Ishikawa (cell line): ENCODE measurements at regions not wholly inside any gene's neighbourhood (a gene's known extent, or its start where the extent isn't known, plus 50 kb on each side); places are given as distances from the start of the nearest gene placed in this dataset.

Source experiments
- CEBPB ChIP-seq: IDR thresholded peaks from 2 replicates; pipeline ENCODE4 v1.6.1; 2012
- CREB1 ChIP-seq: IDR thresholded peaks from 2 replicates; pipeline ENCODE4 v1.6.1; 2012; ENCODE audit warnings: low read depth
- EGR1 ChIP-seq: IDR thresholded peaks from 2 replicates; pipeline ENCODE4 v1.6.1; 2012
- EP300 ChIP-seq: IDR thresholded peaks from 2 replicates; pipeline ENCODE4 v1.6.1; 2012; ENCODE audit warnings: borderline replicate concordance
- FOXM1 ChIP-seq: IDR thresholded peaks from 2 replicates; pipeline ENCODE4 v1.6.1; 2012; ENCODE audit warnings: low read depth, borderline replicate concordance
- MAX ChIP-seq: IDR thresholded peaks from 2 replicates; pipeline ENCODE4 v1.6.1; 2012
- NFIC ChIP-seq: IDR thresholded peaks from 2 replicates; pipeline ENCODE4 v1.6.1; 2012
- RAD21 ChIP-seq: IDR thresholded peaks from 2 replicates; pipeline ENCODE4 v1.6.1; 2012; ENCODE audit warnings: low read depth
- REST ChIP-seq: IDR thresholded peaks from 2 replicates; pipeline ENCODE4 v1.6.1; 2012; ENCODE audit warnings: low read depth, mild to moderate bottlenecking
- TAF1 ChIP-seq: IDR thresholded peaks from 2 replicates; pipeline ENCODE4 v1.6.1; 2012; ENCODE audit warnings: low read depth, mild to moderate bottlenecking
- TCF12 ChIP-seq: IDR thresholded peaks from 2 replicates; pipeline ENCODE4 v1.6.1; 2012; ENCODE audit warnings: low read depth
- TEAD4 ChIP-seq: IDR thresholded peaks from 2 replicates; pipeline ENCODE4 v1.6.1; 2012
- USF1 ChIP-seq: IDR thresholded peaks from 2 replicates; pipeline ENCODE4 v1.6.1; 2012
- YY1 ChIP-seq: IDR thresholded peaks from 2 replicates; pipeline ENCODE4 v1.6.1; 2012; ENCODE audit warnings: low read depth
- ZBTB7A ChIP-seq: IDR thresholded peaks from 2 replicates; pipeline ENCODE4 v1.6.1; 2012; ENCODE audit warnings: low read depth

- no peak for TF ChIP-seq REST
- TF ChIP-seq TEAD4: no peak
- no peak for TF ChIP-seq EP300
- no peak for TF ChIP-seq RAD21
- no peak for TF ChIP-seq FOXM1
- TF ChIP-seq ZBTB7A: no peak
- no peak for TF ChIP-seq TCF12
- no peak for TF ChIP-seq YY1
- TF ChIP-seq MAX: no peak
- TF ChIP-seq CREB1: no peak
- TF ChIP-seq NFIC: no peak
- no peak for TF ChIP-seq TAF1
- TF ChIP-seq CEBPB: no peak
- no peak for TF ChIP-seq USF1
- TF ChIP-seq EGR1: no peak
These were observed 73.3 kb upstream of the FAM171A1 start for GRCh38 chr10:15444105-15445005.

GRCh38 chr10:15442056-15442455 is 71.0 kb upstream of the FAM171A1 start:
- no peak for TF ChIP-seq RAD21
- no peak for TF ChIP-seq TCF12
- no peak for TF ChIP-seq FOXM1
- TF ChIP-seq TAF1: no peak
- no peak for TF ChIP-seq ZBTB7A
- TF ChIP-seq CREB1: no peak
- TF ChIP-seq EP300: no peak
- TF ChIP-seq REST: no peak
- no peak for TF ChIP-seq EGR1
- TF ChIP-seq NFIC: no peak
- TF ChIP-seq USF1: no peak
- no peak for TF ChIP-seq TEAD4
- TF ChIP-seq MAX: no peak

GRCh38 chr10:15440204-15440711 is 69.2 kb upstream of the FAM171A1 start:
- TF ChIP-seq CREB1 (no peak), EP300 (no peak), MAX (no peak), RAD21 (no peak), YY1 (no peak)

GRCh38 chr10:15439341-15439842 is 68.3 kb upstream of the FAM171A1 start:
- no peak for TF ChIP-seq CREB1
- no peak for TF ChIP-seq EGR1
- TF ChIP-seq REST: no peak
- TF ChIP-seq TEAD4: no peak
